SU-DHL-6 (cell line): ENCODE measurements at regions not wholly inside any gene's neighbourhood (a gene's known extent, or its start where the extent isn't known, plus 50 kb on each side); places are given as distances from the start of the nearest gene placed in this dataset.

Experiments
- H2AFZ ChIP-seq: fragments of 200-600 bp; sonication (generic); 2 replicates; pipeline ENCODE4 v1.6.1; 2014; ENCODE audit warnings: low read depth, mild to moderate bottlenecking, moderate library complexity, mixed read lengths, antibody characterized with exemption, low read length; ENCODE audit not compliant: severe bottlenecking
- H3F3A ChIP-seq: fragments of 200-600 bp; shearing (Covaris generic); 2 replicates; pipeline ENCODE4 v1.6.0; 2016; ENCODE audit warnings: antibody characterized with exemption, mild to moderate bottlenecking; ENCODE audit not compliant: insufficient read depth
- H3K27ac ChIP-seq: fragments of 200-600 bp; sonication (generic); 2 replicates; pipeline ENCODE4 v1.5.1; 2016; ENCODE audit warnings: low read depth, mild to moderate bottlenecking, low read length, moderate library complexity, mixed read lengths
- H3K27me3 ChIP-seq: fragments of 200-600 bp; sonication (generic), shearing (Covaris generic); 2 replicates; pipeline ENCODE4 v1.6.0; 2014; ENCODE audit warnings: mild to moderate bottlenecking, low read length
- H3K36me3 ChIP-seq: fragments of 200-600 bp; sonication (generic); 2 replicates; pipeline ENCODE4 v1.6.1; 2014; ENCODE audit warnings: mild to moderate bottlenecking, low read length, mixed read lengths
- H3K4me2 ChIP-seq: fragments of 300-600, 200-600 bp; shearing (Covaris generic), sonication (generic); 2 replicates; pipeline ENCODE4 v1.6.0; 2014; ENCODE audit warnings: low read length, low read depth, mild to moderate bottlenecking; ENCODE audit not compliant: poor library complexity, severe bottlenecking
- H3K4me3 ChIP-seq: fragments of 200-600 bp; sonication (generic); 2 replicates; pipeline ENCODE4 v1.5.1; 2014; ENCODE audit warnings: antibody characterized with exemption, low read length, mild to moderate bottlenecking, mixed read lengths; ENCODE audit not compliant: insufficient read depth, poor library complexity, severe bottlenecking
- H3K79me2 ChIP-seq: fragments of 200-600 bp; sonication (generic); 2 replicates; pipeline ENCODE4 v1.6.1; 2014; ENCODE audit warnings: mild to moderate bottlenecking, low read length, moderate library complexity; ENCODE audit not compliant: insufficient read depth
- H3K9ac ChIP-seq: fragments of 200-600 bp; sonication (generic); 2 replicates; pipeline ENCODE4 v1.7.0; 2014; ENCODE audit warnings: mild to moderate bottlenecking, low read length
- H3K9me2 ChIP-seq: fragments of 200-600 bp; sonication (generic); replicated peaks from 2 replicates; pipeline ENCODE4 v1.6.1; 2014; ENCODE audit warnings: low read length; ENCODE audit not compliant: insufficient read depth
- H3K9me3 ChIP-seq: fragments of 200-600 bp; sonication (generic); 2 replicates; pipeline ENCODE4 v1.6.1; 2014; ENCODE audit warnings: low read length, mixed read lengths; ENCODE audit not compliant: insufficient read depth
- H4K20me1 ChIP-seq: fragments of 200-600 bp; sonication (generic); 2 replicates; pipeline ENCODE4 v1.6.1; 2014; ENCODE audit warnings: low read depth, mild to moderate bottlenecking, antibody characterized with exemption, low read length, moderate library complexity, mixed read lengths
- EZH2phosphoT487 ChIP-seq: fragments of 200-600 bp; sonication (generic), shearing (Covaris generic); conservative IDR thresholded peaks from 2 replicates; pipeline ENCODE4 v1.6.1; 2018; ENCODE audit warnings: mild to moderate bottlenecking, antibody characterized with exemption, low read length, moderate library complexity, mixed read lengths
- TF ChIP-seq, protein P1 (sequence below): fragments of 200-600 bp; sonication (generic); IDR thresholded peaks from one replicate; pipeline ENCODE4 v1.5.1; 2017; ENCODE audit warnings: antibody characterized with exemption, mild to moderate bottlenecking, low read length, moderate library complexity; ENCODE audit not compliant: insufficient read depth, poor library complexity, severe bottlenecking

DNA sequence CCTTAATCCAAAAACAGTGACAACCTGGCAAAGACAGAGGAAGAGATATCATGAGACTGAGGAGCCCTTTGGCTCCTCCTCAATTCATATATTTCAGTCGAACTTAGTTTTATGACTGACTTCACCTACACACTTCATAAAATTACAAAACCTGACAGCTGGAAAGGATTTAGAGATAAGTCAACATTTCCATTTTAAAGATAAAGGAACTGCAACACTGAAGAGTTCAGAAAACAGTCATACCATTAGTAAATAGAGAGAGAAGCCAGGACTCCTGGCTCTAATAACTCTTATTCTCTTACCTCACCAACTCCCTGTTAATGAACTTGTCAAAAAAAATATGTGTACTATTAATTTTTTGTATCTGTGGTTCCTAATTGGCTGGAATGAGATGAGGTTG is 141.0 kb upstream of the COL1A2 start:
- H3K9ac ChIP-seq = no peak overlapping the region
- H3K27ac ChIP-seq = no peak overlapping the region
- H3K79me2 ChIP-seq = no peaks in the 10 kb centered on the region
- no peak for TF ChIP-seq EZH2phosphoT487
- TF ChIP-seq, protein P1, sequence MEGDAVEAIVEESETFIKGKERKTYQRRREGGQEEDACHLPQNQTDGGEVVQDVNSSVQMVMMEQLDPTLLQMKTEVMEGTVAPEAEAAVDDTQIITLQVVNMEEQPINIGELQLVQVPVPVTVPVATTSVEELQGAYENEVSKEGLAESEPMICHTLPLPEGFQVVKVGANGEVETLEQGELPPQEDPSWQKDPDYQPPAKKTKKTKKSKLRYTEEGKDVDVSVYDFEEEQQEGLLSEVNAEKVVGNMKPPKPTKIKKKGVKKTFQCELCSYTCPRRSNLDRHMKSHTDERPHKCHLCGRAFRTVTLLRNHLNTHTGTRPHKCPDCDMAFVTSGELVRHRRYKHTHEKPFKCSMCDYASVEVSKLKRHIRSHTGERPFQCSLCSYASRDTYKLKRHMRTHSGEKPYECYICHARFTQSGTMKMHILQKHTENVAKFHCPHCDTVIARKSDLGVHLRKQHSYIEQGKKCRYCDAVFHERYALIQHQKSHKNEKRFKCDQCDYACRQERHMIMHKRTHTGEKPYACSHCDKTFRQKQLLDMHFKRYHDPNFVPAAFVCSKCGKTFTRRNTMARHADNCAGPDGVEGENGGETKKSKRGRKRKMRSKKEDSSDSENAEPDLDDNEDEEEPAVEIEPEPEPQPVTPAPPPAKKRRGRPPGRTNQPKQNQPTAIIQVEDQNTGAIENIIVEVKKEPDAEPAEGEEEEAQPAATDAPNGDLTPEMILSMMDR = no peak
- no peak overlapping the region for H3K4me3 ChIP-seq
- H3K4me2 ChIP-seq = no peak overlapping the region
- 0 out of 2 replicates have a peak, but pooled peaks cover 2% of the 10 kb centered on the region for H3K27me3 ChIP-seq
- H4K20me1 ChIP-seq = no peaks in the 10 kb centered on the region
- no peak overlapping the region for H2AFZ ChIP-seq
- H3K9me3 ChIP-seq = no peaks in the 10 kb centered on the region
- H3K9me2 ChIP-seq = no peaks in the 10 kb centered on the region
- H3K36me3 ChIP-seq = no peaks in the 10 kb centered on the region
- no peaks in the 10 kb centered on the region for H3F3A ChIP-seq

DNA sequence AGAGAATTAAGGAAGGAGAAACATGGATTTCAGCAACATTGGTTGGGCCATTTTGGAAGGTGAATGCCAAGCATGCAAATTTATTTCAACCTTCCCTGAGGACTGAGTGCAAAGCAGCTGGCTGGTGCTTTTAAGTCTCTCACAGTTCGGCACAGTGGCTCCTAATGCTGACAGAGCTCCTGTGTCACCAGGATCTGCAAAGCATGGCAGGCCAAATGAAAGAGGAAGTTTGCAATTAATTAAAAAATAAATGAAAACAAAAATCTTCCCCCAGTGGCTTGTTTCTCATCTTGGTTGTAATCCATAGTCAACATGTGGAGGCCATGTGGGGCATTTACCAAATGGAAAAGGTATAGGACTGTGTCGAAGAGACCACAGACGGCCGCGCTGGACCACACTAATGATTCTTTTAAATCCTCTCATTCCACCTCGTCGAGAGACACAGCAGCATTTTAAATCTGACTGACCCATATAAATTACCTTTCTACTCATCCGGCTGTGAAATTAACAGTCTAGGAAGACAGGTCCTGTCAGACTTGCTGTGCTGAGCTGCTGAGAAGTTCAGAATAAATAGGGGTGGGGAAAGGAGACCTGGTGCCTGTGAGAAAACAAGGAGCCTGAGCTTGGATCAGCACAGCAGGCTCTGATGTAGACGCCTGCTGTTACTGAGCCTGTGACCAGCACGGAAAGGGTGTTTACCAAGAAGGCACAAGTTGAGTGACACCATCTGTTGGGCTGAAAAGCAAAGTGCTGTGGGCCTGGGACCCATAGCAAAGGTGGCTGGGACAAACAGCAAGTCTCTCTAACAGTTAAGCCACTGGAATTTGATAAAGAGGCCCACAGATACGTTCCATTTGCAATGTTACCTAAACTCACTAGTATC is 136.0 kb upstream of the COL1A2 start:
- H3K79me2 ChIP-seq = no peaks in the 10 kb centered on the region
- H3K4me3 ChIP-seq = no peak overlapping the region
- TF ChIP-seq, protein P1 = no peak
- no peak for TF ChIP-seq EZH2phosphoT487
- no peaks in the 10 kb centered on the region for H3K9me2 ChIP-seq
- no peaks in the 10 kb centered on the region for H4K20me1 ChIP-seq
- no peaks in the 10 kb centered on the region for H3K27me3 ChIP-seq
- no peaks in the 10 kb centered on the region for H3K36me3 ChIP-seq
- H3K9ac ChIP-seq = no peak overlapping the region
- no peak overlapping the region for H3K27ac ChIP-seq
- H3K4me2 ChIP-seq = no peak overlapping the region
- H3F3A ChIP-seq = no peaks in the 10 kb centered on the region
- no peaks in the 10 kb centered on the region for H3K9me3 ChIP-seq
- no peak overlapping the region for H2AFZ ChIP-seq

DNA sequence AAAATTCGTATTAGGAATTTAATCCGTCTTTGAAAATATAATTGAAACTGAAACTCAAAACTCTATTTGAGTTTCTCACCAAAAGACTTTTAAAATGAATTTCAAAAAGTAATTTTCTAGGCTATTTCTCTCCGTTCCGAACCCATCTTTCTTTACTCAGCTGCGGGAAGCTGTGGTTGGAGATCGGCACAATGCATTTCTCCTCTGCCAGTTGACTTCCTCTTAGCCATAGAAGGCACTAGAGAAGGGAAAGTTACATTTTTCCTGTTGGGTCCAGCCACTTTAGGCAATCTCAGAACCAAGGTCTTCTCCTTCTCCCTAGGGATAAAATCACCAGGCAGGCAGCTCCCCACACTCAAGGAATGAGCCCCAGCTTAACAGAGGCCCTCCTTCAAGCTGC is 133.6 kb upstream of the COL1A2 start:
- Histone ChIP-seq H3K4me3 (no peak overlapping the region), H3K36me3 (no peaks in the 10 kb centered on the region), H4K20me1 (0 out of 2 replicates have a peak, but pooled peaks cover 1% of the 10 kb centered on the region), H3K79me2 (no peaks in the 10 kb centered on the region), H3K27ac (no peak overlapping the region), H2AFZ (no peak overlapping the region), H3K9me3 (no peaks in the 10 kb centered on the region), H3K9ac (no peak overlapping the region), H3K9me2 (no peaks in the 10 kb centered on the region), H3K4me2 (no peak overlapping the region), H3K27me3 (no peaks in the 10 kb centered on the region), H3F3A (no peaks in the 10 kb centered on the region)
- TF ChIP-seq, protein P1 = no peak
